ENCODE measurements at regions not wholly inside any gene's neighbourhood (a gene's known extent, or its start where the extent isn't known, plus 50 kb on each side); places are given as distances from the start of the nearest gene placed in this dataset.

GRCh38 chr2:16112251-16112971 lies 172.1 kb downstream of the MYCN start:
- H3K27me3 Mint-ChIP-seq: no peaks in the 10 kb centered on the region
- no peaks in the 10 kb centered on the region for H3K36me3 ChIP-seq (replicated peaks in 1 of 2; ENCODE audit: control extremely low read depth in 1 of 2, control insufficient read depth in 1 of 2, extremely low read depth in 1 of 2, insufficient read depth in 2 of 2, low read length in 1 of 2)
- H3K4me3 ChIP-seq (ENCODE audit: control extremely low read depth in 1 of 5, extremely low read depth in 1 of 5, insufficient read depth in 1 of 5, low read depth in 2 of 5, low read length in 4 of 5): no peak overlapping the region
- H3K9me3 ChIP-seq (ENCODE audit: control extremely low read depth in 1 of 3, control insufficient read depth in 2 of 3, insufficient read depth in 1 of 3, low read length in 2 of 3): no peaks in the 10 kb centered on the region
- ATAC-seq (ENCODE audit: low read depth) (no peak), DNase-seq (no peak)
- H3K27ac ChIP-seq (ENCODE audit: low read length in 2 of 2): no peak overlapping the region
- POLR2A ChIA-PET: no interaction called here
- H3K9me3 Mint-ChIP-seq (ENCODE audit: insufficient read depth): no peaks in the 10 kb centered on the region
- no peak overlapping the region for H3K9ac ChIP-seq (ENCODE audit: low read length)
- no peaks in the 10 kb centered on the region for H3K79me2 ChIP-seq (ENCODE audit: control insufficient read depth, insufficient read depth, low read length)
- CTCF ChIA-PET: no interaction called here
- no peaks in the 10 kb centered on the region for H3K4me1 Mint-ChIP-seq
- 91% methylated on average over 7 of the region's 7 CpGs for WGBS (ENCODE audit: insufficient coverage)
- H2AFZ ChIP-seq (ENCODE audit: insufficient read depth, low read depth, low read length, poor library complexity, severe bottlenecking): no peak overlapping the region
- no peaks in the 10 kb centered on the region for H3K27me3 ChIP-seq (replicated peaks in 1 of 4; ENCODE audit: control extremely low read depth in 1 of 4, control insufficient read depth in 3 of 4, insufficient read depth in 4 of 4, low read length in 3 of 4)
- H3K4me3 Mint-ChIP-seq: no peak overlapping the region
- intact Hi-C loops (cut with micrococcal nuclease): no loop called here
- no peak overlapping the region for H3K4me2 ChIP-seq (replicated peaks; ENCODE audit: low read depth, low read length, poor library complexity, severe bottlenecking)
- H3K4me1 ChIP-seq (ENCODE audit: control insufficient read depth in 2 of 2, insufficient read depth in 2 of 2, low read length in 2 of 2): no peaks in the 10 kb centered on the region
- H4K20me1 ChIP-seq (ENCODE audit: control insufficient read depth, insufficient read depth, low read length, poor library complexity, severe bottlenecking): no peaks in the 10 kb centered on the region
- H3K27ac Mint-ChIP-seq: no peak overlapping the region
- no peak for TF ChIP-seq EZH2 (IDR thresholded peaks at IDR 0.05; ENCODE audit: borderline replicate concordance, insufficient read depth, low read depth, low read length, poor library complexity, severe bottlenecking)

- no peaks in the 10 kb centered on the region for H3K9me3 Mint-ChIP-seq (ENCODE audit: insufficient read depth)
- ChIA-PET POLR2A (no interaction called here), CTCF (no interaction called here)
- ATAC-seq (ENCODE audit: low read depth) (no peak), DNase-seq (no peak)
- Histone ChIP-seq H3K79me2 (ENCODE audit: control insufficient read depth, insufficient read depth, low read length) (no peaks in the 10 kb centered on the region), H3K27ac (ENCODE audit: low read length in 2 of 2) (no peak overlapping the region), H4K20me1 (ENCODE audit: control insufficient read depth, insufficient read depth, low read length, poor library complexity, severe bottlenecking) (no peaks in the 10 kb centered on the region), H3K4me3 (ENCODE audit: control extremely low read depth in 1 of 5, extremely low read depth in 1 of 5, insufficient read depth in 1 of 5, low read depth in 2 of 5, low read length in 4 of 5) (no peak overlapping the region), H3K9me3 (ENCODE audit: control extremely low read depth in 1 of 3, control insufficient read depth in 2 of 3, insufficient read depth in 1 of 3, low read length in 2 of 3) (no peaks in the 10 kb centered on the region), H3K9ac (ENCODE audit: low read length) (no peak overlapping the region), H3K27me3 (replicated peaks in 1 of 4; ENCODE audit: control extremely low read depth in 1 of 4, control insufficient read depth in 3 of 4, insufficient read depth in 4 of 4, low read length in 3 of 4) (no peaks in the 10 kb centered on the region), H2AFZ (ENCODE audit: insufficient read depth, low read depth, low read length, poor library complexity, severe bottlenecking) (no peak overlapping the region), H3K36me3 (replicated peaks in 1 of 2; ENCODE audit: control extremely low read depth in 1 of 2, control insufficient read depth in 1 of 2, extremely low read depth in 1 of 2, insufficient read depth in 2 of 2, low read length in 1 of 2) (no peaks in the 10 kb centered on the region), H3K4me1 (ENCODE audit: control insufficient read depth in 2 of 2, insufficient read depth in 2 of 2, low read length in 2 of 2) (no peaks in the 10 kb centered on the region), H3K4me2 (replicated peaks; ENCODE audit: low read depth, low read length, poor library complexity, severe bottlenecking) (no peak overlapping the region)
- H3K27me3 Mint-ChIP-seq: no peaks in the 10 kb centered on the region
- no peak for TF ChIP-seq EZH2 (IDR thresholded peaks at IDR 0.05; ENCODE audit: borderline replicate concordance, insufficient read depth, low read depth, low read length, poor library complexity, severe bottlenecking)
- no peak for TF ChIP-seq CTCF (IDR thresholded peaks at IDR 0.05)
- intact Hi-C loops (cut with micrococcal nuclease): no loop called here
- no peak overlapping the region for H3K4me3 Mint-ChIP-seq
- 89% methylated on average over 5 of the region's 7 CpGs for WGBS (ENCODE audit: insufficient coverage)
- H3K27ac Mint-ChIP-seq: no peak overlapping the region
- H3K4me1 Mint-ChIP-seq: no peaks in the 10 kb centered on the region
Measured at GRCh38 chr2:16111838-16112210, 171.5 kb downstream of the MYCN start.

Measured in B cell (primary cell).